Dermis blood vessel endothelial cell (primary cell): ENCODE measurements at regions not wholly inside any gene's neighbourhood (a gene's known extent, or its start where the extent isn't known, plus 50 kb on each side); places are given as distances from the start of the nearest gene placed in this dataset.

Experiments
- DNase-seq: peaks from one replicate; pipeline ENCODE4 v3.0.0; 2010

- DNase-seq, result no peak
Observed at GRCh38 chr3:59698091-59698490, 648.3 kb upstream of the CFAP20DC start.

GRCh38 chr3:59696783-59697182 lies 647.0 kb upstream of the CFAP20DC start:
- no peak for DNase-seq

- DNase-seq, result no peak
Observed at GRCh38 chr3:59695860-59696259, 646.0 kb upstream of the CFAP20DC start.

GRCh38 chr3:59692117-59692516 lies 642.3 kb upstream of the CFAP20DC start:
- no peak for DNase-seq

- no peak for DNase-seq
Observed at GRCh38 chr3:59690886-59691285, 641.1 kb upstream of the CFAP20DC start.

- DNase-seq, result no peak
Observed at GRCh38 chr3:59688636-59689035, 638.8 kb upstream of the CFAP20DC start.

- DNase-seq, result no peak
Observed at GRCh38 chr3:59685432-59685831, 635.6 kb upstream of the CFAP20DC start.

- DNase-seq, result no peak
Observed at GRCh38 chr3:59684766-59685165, 634.9 kb upstream of the CFAP20DC start.

GRCh38 chr3:59680919-59681318 lies 631.1 kb upstream of the CFAP20DC start:
- DNase-seq, result no peak

- DNase-seq, result no peak
Observed at GRCh38 chr3:59677747-59678702, 628.2 kb upstream of the CFAP20DC start.

- DNase-seq, result no peak
Observed at GRCh38 chr3:59675495-59675894, 625.7 kb upstream of the CFAP20DC start.

GRCh38 chr3:59663076-59663850 lies 613.4 kb upstream of the CFAP20DC start:
- no peak for DNase-seq

GRCh38 chr3:59660852-59661625 lies 611.2 kb upstream of the CFAP20DC start:
- no peak for DNase-seq

GRCh38 chr3:59660376-59660775 lies 610.6 kb upstream of the CFAP20DC start:
- no peak for DNase-seq

GRCh38 chr3:59659755-59660154 lies 609.9 kb upstream of the CFAP20DC start:
- DNase-seq, result no peak

GRCh38 chr3:59658866-59659265 lies 609.0 kb upstream of the CFAP20DC start:
- no peak for DNase-seq

GRCh38 chr3:59658274-59658673 lies 608.4 kb upstream of the CFAP20DC start:
- no peak for DNase-seq

- DNase-seq, result no peak
Observed at GRCh38 chr3:59655418-59656015, 605.7 kb upstream of the CFAP20DC start.

- DNase-seq, result no peak
Observed at GRCh38 chr3:59654480-59655417, 604.9 kb upstream of the CFAP20DC start.

GRCh38 chr3:59654123-59654479 lies 604.3 kb upstream of the CFAP20DC start:
- DNase-seq, result no peak

GRCh38 chr3:59653405-59654122 lies 603.7 kb upstream of the CFAP20DC start:
- DNase-seq, result no peak
